GM23338 (cell line): ENCODE measurements at regions not wholly inside any gene's neighbourhood (a gene's known extent, or its start where the extent isn't known, plus 50 kb on each side); places are given as distances from the start of the nearest gene placed in this dataset.

Source experiments
- ATAC-seq: fragments of 200-7000 bp; cut with Tn5 transposase; 3 replicates; pipeline ENCODE4 v1.9.1; 2020
- DNase-seq: peaks from one replicate; pipeline ENCODE4 v3.0.0-alpha.2; 2015; ENCODE audit warnings: low spot score
- H2AFZ ChIP-seq: fragments of 200-600 bp; sonication (generic); 2 replicates; pipeline ENCODE4 v1.8.0; 2016; ENCODE audit warnings: antibody characterized with exemption, mild to moderate bottlenecking, moderate library complexity
- H3F3A ChIP-seq: fragments of 200-600 bp; sonication (generic); replicated peaks from 2 replicates; pipeline ENCODE4 v1.8.0; 2017; ENCODE audit warnings: antibody characterized with exemption, mixed run types, low read depth
- H3K27ac ChIP-seq: fragments of 200-600 bp; sonication (generic); 2 replicates; pipeline ENCODE4 v1.6.1; 2016; ENCODE audit warnings: low read depth
- H3K27me3 ChIP-seq: fragments of 200-600 bp; sonication (generic); 2 replicates; pipeline ENCODE4 v1.8.0; 2016; ENCODE audit warnings: mild to moderate bottlenecking, mixed run types, moderate library complexity; ENCODE audit not compliant: insufficient read depth
- H3K36me3 ChIP-seq: fragments of 200-600 bp; sonication (generic); 2 replicates; pipeline ENCODE4 v1.8.0; 2016; ENCODE audit warnings: mild to moderate bottlenecking; ENCODE audit not compliant: insufficient read depth
- H3K4me1 ChIP-seq: fragments of 200-600 bp; sonication (generic); 2 replicates; pipeline ENCODE4 v1.8.0; 2016; ENCODE audit warnings: mild to moderate bottlenecking, moderate library complexity; ENCODE audit not compliant: insufficient read depth
- H3K4me2 ChIP-seq: fragments of 200-600 bp; sonication (generic); 2 replicates; pipeline ENCODE4 v1.7.1; 2017; ENCODE audit warnings: mixed run types
- H3K4me3 ChIP-seq: fragments of 200-600 bp; sonication (generic); 2 replicates; pipeline ENCODE4 v1.6.1; 2016; ENCODE audit warnings: mixed run types
- H3K79me2 ChIP-seq: fragments of 200-600 bp; sonication (generic); replicated peaks from 2 replicates; pipeline ENCODE4 v1.8.0; 2017; ENCODE audit warnings: mild to moderate bottlenecking; ENCODE audit not compliant: insufficient read depth
- H3K9me2 ChIP-seq: fragments of 200-600 bp; sonication (generic); 2 replicates; pipeline ENCODE4 v1.8.0; 2017; ENCODE audit not compliant: insufficient read depth
- H4K20me1 ChIP-seq: fragments of 200-600 bp; sonication (generic); replicated peaks from 2 replicates; pipeline ENCODE4 v1.8.0; 2017; ENCODE audit warnings: mild to moderate bottlenecking; ENCODE audit not compliant: insufficient read depth
- H3K27ac Mint-ChIP-seq: 2 replicates; pipeline ENCODE4 v1.8.0; 2020; ENCODE audit warnings: inconsistent platforms, mild to moderate bottlenecking, moderate library complexity, mixed read lengths
- H3K27me3 Mint-ChIP-seq: 3 replicates; pipeline ENCODE4 v1.8.0; 2022; ENCODE audit warnings: low read depth, mild to moderate bottlenecking, moderate library complexity, mixed read lengths, inconsistent platforms; ENCODE audit not compliant: insufficient read depth, poor library complexity
- H3K36me3 Mint-ChIP-seq: 3 replicates; pipeline ENCODE4 v1.8.0; 2021; ENCODE audit warnings: low read depth, mild to moderate bottlenecking, inconsistent platforms, moderate library complexity, mixed read lengths
- H3K4me1 Mint-ChIP-seq: 3 replicates; pipeline ENCODE4 v1.8.0; 2020; ENCODE audit warnings: mild to moderate bottlenecking, inconsistent platforms, mixed read lengths
- H3K4me3 Mint-ChIP-seq: 3 replicates; pipeline ENCODE4 v1.8.0; 2021; ENCODE audit warnings: moderate library complexity, mild to moderate bottlenecking, inconsistent platforms, mixed read lengths
- H3K9me3 Mint-ChIP-seq: 3 replicates; pipeline ENCODE4 v1.8.0; 2020; ENCODE audit warnings: moderate library complexity, mild to moderate bottlenecking, inconsistent platforms, mixed read lengths
- EZH2 ChIP-seq: fragments of 200-600 bp; sonication (generic); IDR thresholded peaks from one replicate; pipeline ENCODE4 v1.8.0; 2017; ENCODE audit warnings: antibody characterized with exemption, mild to moderate bottlenecking, low read depth; ENCODE audit not compliant: unreplicated experiment
- EZH2phosphoT487 ChIP-seq: fragments of 200-600 bp; sonication (generic); IDR thresholded peaks from one replicate; pipeline ENCODE4 v1.8.1; 2018; ENCODE audit warnings: antibody characterized with exemption; ENCODE audit not compliant: unreplicated experiment
- NANOG ChIP-seq: IDR thresholded peaks from 2 replicates; pipeline ENCODE4 v1.6.1; 2016; ENCODE audit warnings: antibody characterized with exemption, borderline replicate concordance
- REST ChIP-seq: IDR thresholded peaks from one replicate; pipeline ENCODE4 v1.6.1; 2018; ENCODE audit warnings: antibody characterized with exemption; ENCODE audit not compliant: unreplicated experiment
- TF ChIP-seq, protein P1 (sequence below), 2 experiments: fragments of 200-600 bp in 1 of 2; sonication (generic) in 1 of 2; conservative IDR thresholded peaks; 2 replicates each; pipeline versions ENCODE4 v1.5.1 to v1.6.1; 2016 to 2017; ENCODE audit warnings: antibody characterized with exemption in 2 of 2, low read depth in 2 of 2, mild to moderate bottlenecking in 2 of 2, moderate library complexity in 1 of 2

- ATAC-seq (peak; percentile 87), DNase-seq (peak; percentile 93)
- Mint-ChIP-seq H3K9me3 (peaks cover 83% of the 10 kb centered on the region), H3K27ac (no peak overlapping the region), H3K27me3 (peaks cover 1% of the 10 kb centered on the region), H3K4me3 (no peak overlapping the region), H3K4me1 (no peaks in the 10 kb centered on the region; the same call in 2 of the 3 replicates), H3K36me3 (peaks cover 8% of the 10 kb centered on the region; the same call in 1 of the 3 replicates)
- TF ChIP-seq, protein P1, sequence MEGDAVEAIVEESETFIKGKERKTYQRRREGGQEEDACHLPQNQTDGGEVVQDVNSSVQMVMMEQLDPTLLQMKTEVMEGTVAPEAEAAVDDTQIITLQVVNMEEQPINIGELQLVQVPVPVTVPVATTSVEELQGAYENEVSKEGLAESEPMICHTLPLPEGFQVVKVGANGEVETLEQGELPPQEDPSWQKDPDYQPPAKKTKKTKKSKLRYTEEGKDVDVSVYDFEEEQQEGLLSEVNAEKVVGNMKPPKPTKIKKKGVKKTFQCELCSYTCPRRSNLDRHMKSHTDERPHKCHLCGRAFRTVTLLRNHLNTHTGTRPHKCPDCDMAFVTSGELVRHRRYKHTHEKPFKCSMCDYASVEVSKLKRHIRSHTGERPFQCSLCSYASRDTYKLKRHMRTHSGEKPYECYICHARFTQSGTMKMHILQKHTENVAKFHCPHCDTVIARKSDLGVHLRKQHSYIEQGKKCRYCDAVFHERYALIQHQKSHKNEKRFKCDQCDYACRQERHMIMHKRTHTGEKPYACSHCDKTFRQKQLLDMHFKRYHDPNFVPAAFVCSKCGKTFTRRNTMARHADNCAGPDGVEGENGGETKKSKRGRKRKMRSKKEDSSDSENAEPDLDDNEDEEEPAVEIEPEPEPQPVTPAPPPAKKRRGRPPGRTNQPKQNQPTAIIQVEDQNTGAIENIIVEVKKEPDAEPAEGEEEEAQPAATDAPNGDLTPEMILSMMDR (conservative IDR thresholded peaks at IDR 0.05; ENCODE audit: low read depth in 2 of 2): peak; percentile 91 to 92
- TF ChIP-seq EZH2phosphoT487: no peak
- no peaks in the 10 kb centered on the region for H4K20me1 ChIP-seq
- H3K36me3 ChIP-seq: no peaks in the 10 kb centered on the region
- no peaks in the 10 kb centered on the region for H3K4me1 ChIP-seq
- H3K4me2 ChIP-seq: no peak overlapping the region
- no peaks in the 10 kb centered on the region for H3K27me3 ChIP-seq
- H3F3A ChIP-seq: no peaks in the 10 kb centered on the region
- no peaks in the 10 kb centered on the region for H3K9me2 ChIP-seq
- no peak overlapping the region for H3K27ac ChIP-seq
- H3K79me2 ChIP-seq: no peaks in the 10 kb centered on the region
- H3K4me3 ChIP-seq: no peak overlapping the region
- H2AFZ ChIP-seq: no peak overlapping the region
These were observed 160.7 kb downstream of the SQOR start for GRCh38 chr15:45795440-45796069.

GRCh38 chr15:45796433-45796832, 161.6 kb downstream of the SQOR start:
- TF ChIP-seq EZH2: no peak
- TF ChIP-seq REST: no peak
- TF ChIP-seq NANOG: no peak
- Mint-ChIP-seq H3K4me1 (no peaks in the 10 kb centered on the region), H3K27me3 (peaks cover 1% of the 10 kb centered on the region), H3K9me3 (peaks cover 82% of the 10 kb centered on the region), H3K4me3 (no peak overlapping the region), H3K27ac (no peak overlapping the region), H3K36me3 (peaks cover 8% of the 10 kb centered on the region; the same call in 2 of the 3 replicates)
- Histone ChIP-seq H3K4me3 (no peak overlapping the region), H3K27me3 (no peaks in the 10 kb centered on the region), H3K79me2 (no peaks in the 10 kb centered on the region), H3K36me3 (no peaks in the 10 kb centered on the region), H3K9me2 (no peaks in the 10 kb centered on the region), H3K27ac (no peak overlapping the region), H3F3A (no peaks in the 10 kb centered on the region), H3K4me1 (no peaks in the 10 kb centered on the region), H4K20me1 (no peaks in the 10 kb centered on the region), H3K4me2 (no peak overlapping the region), H2AFZ (no peak overlapping the region)
- ATAC-seq: no peak
- no peak for DNase-seq
